ENCODE measurements at regions not wholly inside any gene's neighbourhood (a gene's known extent, or its start where the extent isn't known, plus 50 kb on each side); places are given as distances from the start of the nearest gene placed in this dataset.

DNA sequence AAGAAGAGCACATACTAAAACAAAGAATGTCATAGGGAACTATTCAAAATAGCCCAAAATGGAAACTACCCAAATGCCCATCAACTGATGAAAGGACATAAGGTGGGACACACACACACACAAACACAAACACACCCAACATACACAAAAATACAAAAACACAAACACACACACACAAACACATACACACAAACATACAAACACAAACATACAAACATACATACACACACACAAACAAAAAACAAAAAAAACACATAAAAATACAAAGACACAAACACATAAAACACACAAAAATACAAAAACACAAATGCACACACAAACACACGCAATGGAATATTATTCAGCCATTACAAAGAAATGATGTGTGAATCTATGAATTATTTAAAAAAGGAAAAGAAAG is 203.6 kb downstream of the ERMARD start:
- DNase-seq (ENCODE audit: low read depth in 2 of 2) = no peak

DNA sequence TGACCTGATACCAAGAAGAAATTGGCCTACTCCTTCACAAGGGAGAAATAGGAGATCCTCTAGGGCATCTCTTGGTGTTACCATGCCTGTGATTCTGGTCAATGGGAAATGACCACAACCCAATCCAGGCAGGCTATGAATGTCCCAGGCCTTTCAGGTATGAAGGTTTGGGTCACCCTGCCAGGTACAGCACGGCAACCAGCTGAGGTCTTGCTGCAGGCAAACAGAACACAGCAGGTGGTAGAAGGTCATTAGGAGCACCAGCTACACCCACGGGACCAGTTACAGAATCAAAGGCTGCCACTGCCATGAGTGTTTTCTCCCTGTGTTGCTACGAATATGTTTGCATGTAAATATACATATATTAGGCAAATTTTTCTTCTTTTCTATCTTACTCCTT is 202.3 kb downstream of the ERMARD start:
- no peak for DNase-seq (ENCODE audit: low read depth in 2 of 2)

DNA sequence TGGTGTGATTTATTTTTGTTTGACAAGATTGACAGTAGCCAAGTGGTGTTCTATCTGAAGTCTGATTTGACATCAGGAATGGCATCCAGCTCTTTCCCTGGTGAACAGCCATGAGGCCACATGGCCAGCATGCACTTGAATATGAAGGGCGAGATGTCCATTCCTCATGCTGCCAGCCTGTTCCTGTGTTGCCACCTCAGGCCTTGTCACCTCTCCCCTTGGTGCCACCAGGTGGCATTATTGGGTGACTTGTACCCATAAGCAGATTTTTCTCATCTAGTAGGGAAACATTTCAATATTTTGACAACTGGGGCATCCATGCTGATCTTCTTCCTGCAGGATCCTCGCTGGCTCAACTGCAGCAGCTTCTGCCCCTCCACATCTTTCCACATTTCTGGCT is 199.1 kb downstream of the ERMARD start:
- no peak for DNase-seq (ENCODE audit: low read depth in 2 of 2)

DNA sequence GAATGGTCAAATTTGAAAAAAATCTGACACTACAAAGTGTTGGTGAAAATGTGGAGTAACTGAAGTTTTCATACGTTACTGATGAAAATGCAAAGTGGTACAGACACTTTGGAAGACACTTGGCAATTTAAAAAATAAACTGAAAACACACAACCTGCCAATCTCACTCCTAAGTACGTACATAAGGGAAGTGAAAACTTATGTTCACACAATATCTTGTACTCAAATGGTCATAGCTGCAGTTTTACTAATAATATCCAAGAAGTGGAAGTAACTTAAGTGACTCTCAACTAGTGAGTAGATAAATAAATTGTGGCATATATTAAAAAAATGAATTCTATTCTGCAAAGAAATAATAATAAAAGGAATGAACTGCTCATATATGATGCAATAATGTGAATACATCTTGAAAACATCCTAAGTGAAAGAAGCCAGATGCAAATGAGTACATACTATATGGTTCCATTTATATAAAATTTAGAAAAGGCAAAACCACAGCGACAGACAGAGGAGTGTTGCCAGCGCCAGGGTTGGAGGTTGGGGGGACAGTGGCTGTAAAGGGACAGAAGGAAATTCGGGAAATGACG is 198.2 kb downstream of the ERMARD start:
- no peak for DNase-seq (ENCODE audit: low read depth in 2 of 2)

- DNase-seq (ENCODE audit: low read depth in 2 of 2) = no peak
Observed at GRCh38 chr6:169946971-169947370, 195.5 kb downstream of the ERMARD start.

DNA sequence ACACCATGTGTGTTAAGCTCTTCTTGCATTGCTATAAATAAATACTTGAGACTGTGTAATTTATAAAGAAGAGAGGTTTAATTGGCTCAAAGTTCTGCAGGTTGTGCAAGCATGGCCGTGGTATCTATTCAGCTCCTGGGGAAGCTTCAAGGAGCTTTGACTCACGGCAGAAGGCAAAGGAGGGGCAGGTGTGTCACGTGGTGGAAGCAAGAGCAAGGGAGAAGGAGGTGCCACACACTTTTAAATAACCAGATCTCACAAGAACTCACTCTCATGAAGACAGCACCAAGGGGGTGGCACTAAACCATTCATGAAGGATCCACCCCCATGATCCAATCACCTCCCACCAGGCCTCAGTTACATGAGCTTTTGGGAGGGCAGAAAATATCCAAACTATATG is 193.7 kb downstream of the ERMARD start:
- DNase-seq (ENCODE audit: low read depth in 2 of 2) = no peak

DNA sequence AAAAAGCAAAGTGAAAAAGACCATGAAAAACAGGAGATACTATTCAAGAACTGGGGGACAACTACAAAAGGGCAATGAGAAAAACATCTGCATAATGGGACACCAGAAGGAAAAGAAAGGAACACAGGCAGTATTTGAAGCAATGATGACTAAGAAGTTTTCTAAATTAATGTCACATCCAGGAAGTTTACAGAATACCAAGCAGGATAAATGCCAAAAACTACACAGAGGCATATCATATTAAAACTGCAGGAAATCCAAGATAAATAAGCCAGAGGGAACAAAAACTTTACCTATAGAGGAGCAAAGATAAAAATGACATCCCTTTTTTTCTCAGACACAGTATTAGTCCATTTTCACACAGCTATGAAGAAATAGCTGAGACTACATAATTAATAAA is 193.0 kb downstream of the ERMARD start:
- no peak for DNase-seq (ENCODE audit: low read depth in 2 of 2)

DNA sequence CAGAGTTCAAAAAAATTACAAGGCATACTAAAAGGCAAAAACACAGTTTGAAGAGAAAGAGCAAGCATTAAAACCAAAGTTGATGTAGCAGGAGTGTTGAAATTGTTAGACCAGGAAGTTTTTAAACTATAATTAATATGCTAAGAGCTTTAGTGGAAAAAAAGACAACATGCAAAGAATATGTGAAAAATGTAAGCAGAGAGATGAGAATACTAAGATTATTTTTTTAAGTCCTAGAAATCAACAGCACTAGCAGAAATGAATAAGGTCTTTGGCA is 192.6 kb downstream of the ERMARD start:
- no peak for DNase-seq (ENCODE audit: low read depth in 2 of 2)

DNA sequence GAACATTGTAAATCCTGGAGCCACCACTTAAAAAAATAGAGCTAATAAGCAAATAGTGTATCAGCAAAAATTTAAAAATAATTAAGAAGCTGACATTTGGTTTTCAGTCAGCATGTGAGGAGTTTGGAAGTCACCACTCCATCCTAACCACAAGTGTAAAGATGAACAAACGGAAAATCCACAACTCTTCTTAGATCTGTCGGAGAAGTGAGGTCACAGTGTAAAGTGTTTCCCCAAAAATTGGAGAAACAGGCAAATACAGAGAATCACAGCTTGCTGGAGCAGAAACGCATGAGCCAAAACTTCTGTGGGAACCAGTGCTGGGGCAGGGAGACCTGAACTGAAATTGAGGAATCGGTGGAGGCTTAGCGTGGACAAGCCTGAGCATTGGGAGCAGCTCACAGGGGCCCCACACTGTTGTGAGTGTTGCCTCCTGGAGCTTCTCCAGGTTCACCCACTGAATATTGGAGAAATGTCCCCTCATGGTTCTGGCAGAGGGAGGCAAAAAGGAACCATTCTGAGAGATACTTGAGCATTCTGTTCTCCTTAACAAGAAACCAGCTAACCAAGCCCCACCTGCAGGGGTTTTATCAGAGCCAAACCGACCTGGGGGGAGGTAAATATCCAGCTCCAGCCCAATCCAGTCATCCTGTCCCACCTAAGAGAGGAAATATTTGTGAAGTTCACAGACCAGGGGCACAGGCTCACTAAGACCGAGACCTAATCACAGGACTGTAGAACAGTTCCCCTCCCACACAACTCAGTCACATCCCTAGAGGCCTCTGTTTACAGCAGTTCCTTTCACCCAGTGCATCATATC is 192.0 kb downstream of the ERMARD start:
- no peak for DNase-seq (ENCODE audit: low read depth in 2 of 2)

DNA sequence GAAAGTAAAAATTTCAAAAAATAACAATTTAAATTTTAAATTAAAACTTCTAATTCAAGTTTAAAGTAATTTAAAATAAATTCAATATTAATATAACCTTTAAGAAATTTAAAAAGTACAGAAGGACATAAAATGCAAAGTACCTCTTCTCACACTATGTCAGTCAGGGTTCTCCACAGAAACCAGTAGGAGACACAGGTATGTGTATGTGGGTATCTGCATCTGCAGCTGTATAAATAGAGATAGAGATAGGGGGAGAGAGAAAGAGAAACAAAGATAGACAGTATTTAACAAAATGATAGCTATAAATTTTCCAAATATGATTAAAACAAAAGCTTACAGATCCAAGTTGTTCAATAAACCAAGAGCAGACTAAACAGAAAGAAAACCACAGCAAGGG is 190.8 kb downstream of the ERMARD start:
- DNase-seq (ENCODE audit: low read depth in 2 of 2) = no peak

DNA sequence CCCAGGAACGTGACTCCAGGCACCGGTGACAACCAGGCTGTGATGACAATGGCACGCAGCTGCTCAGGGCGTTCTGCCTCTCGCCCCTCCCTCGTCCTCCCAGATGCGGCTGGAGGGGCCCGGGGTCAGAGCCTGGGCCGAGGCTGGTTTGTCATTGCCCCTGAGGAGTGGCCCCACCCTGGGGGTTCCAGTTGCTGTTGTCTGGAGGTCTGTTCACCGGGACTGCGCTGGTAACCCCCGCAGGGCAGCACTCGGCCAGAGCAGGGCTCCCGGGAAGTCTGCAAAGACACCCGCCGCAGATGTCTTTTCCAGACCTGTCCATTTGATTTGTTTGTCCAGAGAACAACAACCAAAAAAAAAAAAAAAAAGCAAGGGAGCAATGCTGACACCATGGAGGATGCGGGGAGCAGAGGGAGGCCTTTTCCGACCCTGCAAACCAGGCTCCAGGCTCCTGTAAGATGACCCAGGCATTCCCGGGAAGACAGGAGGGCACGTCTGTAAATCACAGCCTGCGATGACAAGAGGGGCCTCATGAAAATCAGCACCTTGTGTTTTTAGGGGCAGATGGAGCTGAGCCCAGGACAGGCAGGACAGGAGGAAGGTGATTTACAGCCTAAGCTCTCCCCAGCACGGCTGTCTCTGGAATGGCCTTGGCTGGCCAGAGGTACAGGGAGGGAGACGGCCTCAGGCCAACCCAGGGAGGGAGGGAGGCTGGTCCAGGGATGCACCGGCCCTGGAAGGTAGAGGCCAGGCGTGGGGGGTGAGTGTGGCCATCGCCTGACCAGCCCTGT is 189.3 kb downstream of the ERMARD start:
- no peak for DNase-seq (ENCODE audit: low read depth in 2 of 2)

DNA sequence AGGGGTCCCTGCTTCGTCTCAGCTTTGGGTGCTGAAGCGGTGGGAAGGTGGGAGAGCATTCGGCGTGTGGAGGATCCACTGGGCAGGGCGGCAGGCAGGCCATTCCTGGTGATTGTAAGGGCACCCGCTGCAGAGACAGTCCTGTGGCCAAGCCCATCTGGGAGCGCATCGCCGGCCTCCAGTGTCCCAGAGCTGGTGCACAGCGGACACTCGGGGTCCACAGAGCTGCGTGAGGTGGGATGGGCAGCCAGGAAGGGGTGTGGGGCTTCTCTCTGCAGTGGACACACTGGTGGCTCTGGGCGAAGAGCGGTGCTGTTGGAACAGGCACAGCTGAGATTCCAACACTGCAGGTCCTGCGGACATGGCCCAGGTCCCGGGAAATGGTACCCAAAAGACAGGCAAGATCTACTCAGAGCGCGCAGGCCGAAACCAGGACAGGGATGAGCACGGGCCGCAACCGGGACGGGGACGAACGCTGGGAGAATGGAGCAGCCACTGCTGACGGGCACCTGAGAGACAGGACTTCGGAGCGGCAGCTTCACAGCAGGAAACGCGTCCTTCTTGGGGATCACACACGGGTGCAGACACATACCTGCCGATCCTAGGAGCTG is 188.2 kb downstream of the ERMARD start:
- no peak for DNase-seq (ENCODE audit: low read depth in 2 of 2)

GRCh38 chr6:169938731-169939130 is 187.3 kb downstream of the ERMARD start:
- DNase-seq (ENCODE audit: low read depth in 2 of 2) = no peak

- no peak for DNase-seq (ENCODE audit: low read depth in 2 of 2)
Observed at GRCh38 chr6:169938262-169938701, 186.9 kb downstream of the ERMARD start.

DNA sequence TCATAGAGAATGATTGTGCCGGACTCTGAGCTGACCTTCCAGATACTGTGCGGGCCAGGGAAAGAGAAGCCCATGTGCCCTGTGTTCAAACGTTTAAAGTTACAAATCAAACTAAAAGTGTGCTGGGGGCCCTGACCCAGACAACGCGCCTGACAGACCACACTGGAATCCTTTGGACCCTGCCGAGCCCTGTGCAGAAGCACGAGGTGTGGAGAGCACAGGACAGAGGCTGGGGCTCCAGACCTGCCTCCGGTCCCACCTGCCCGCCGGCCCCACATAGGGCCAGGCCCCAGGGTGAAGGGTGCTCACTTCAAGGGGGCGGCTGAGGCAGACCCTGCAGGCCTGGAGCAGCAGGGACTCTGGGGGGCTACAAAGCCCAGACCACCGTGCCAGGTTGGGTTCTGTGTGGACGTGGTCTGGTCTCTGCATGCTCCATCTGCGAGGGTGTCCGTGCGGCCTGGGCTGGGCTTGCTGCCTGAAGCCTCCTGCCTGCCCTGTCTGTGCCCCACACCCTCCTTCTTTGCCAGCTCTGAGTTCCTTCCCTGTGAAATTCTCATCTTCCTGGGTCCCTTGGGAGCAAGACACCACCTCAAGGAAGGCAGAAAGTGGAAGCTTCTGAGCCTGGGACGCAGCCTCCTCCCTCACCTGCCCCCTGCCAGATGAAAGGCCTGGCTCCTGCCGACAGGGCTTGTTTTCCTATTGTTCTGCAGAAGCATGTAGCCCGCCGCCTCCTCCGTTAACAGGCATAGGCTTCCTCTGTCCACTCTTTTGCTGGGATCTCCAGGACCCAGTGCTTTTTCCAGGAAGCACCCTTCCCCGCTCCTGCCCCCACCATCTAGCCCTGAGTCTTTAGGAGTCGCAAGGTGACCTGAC is 186.2 kb downstream of the ERMARD start:
- no peak for DNase-seq (ENCODE audit: low read depth in 2 of 2)

DNA sequence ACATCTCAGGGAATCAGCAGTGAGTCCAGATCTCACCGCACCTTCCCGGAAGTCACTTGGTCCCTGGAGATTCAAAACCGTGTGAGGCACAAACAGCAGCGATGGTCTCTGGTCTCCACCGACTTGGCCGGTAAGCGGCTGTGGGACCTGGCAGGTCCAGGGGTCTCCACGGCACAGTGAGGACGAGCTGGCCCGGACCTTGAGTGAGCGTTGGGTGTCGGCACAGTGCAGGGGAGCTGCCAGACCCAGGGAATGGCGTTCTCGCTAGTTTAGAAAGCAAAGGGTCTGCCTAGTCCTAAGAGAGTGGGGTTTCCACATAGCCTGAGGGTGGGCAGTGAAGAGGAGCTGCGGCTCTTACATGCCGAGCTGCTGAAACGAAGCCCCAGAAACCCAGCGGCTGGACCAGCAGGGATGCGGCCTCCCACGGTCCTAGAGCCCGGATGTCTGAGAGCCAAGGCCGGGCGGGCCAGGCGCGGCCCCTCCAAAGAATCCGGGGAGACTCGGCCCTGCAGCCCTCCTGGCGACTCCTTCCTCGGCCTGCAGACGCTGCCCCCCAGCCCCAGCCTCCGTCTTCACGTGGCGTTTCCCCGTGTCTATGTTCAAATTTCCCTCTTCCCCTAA is 185.0 kb downstream of the ERMARD start:
- no peak for DNase-seq (ENCODE audit: low read depth in 2 of 2)

- no peak for DNase-seq (ENCODE audit: low read depth in 2 of 2)
Observed at GRCh38 chr6:169935861-169936260, 184.4 kb downstream of the ERMARD start.

DNA sequence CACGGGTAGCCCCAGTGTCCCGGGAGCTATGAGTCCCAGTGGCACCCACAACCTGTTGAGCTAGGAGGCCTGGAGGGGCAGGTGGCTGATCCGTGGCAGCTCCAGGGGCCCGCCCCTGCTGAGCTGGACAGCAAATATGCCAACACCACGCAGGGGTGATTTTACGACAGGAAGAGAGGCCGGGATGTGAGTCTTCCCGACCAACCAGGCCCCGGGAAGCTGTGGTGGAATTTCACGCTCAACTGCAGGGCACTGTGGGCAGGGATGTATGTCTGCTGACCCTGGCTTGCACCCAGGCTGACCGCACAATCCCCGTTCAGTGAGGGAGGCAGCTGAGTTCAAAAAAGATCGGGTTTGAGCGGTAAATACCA is 183.9 kb downstream of the ERMARD start:
- DNase-seq (ENCODE audit: low read depth in 2 of 2) = no peak

- DNase-seq (ENCODE audit: low read depth in 2 of 2) = no peak
Observed at GRCh38 chr6:169934699-169935347, 183.4 kb downstream of the ERMARD start.

- DNase-seq (ENCODE audit: low read depth in 2 of 2) = no peak
Observed at GRCh38 chr6:169933839-169934698, 182.6 kb downstream of the ERMARD start.

Measured in stimulated activated CD8-positive, alpha-beta memory T cell treated with anti-CD3 and anti-CD28 coated beads, Interleukin-7, amount 100 ng/mL, for 1 hour (primary cell).